ENCODE measurements at regions not wholly inside any gene's neighbourhood (a gene's known extent, or its start where the extent isn't known, plus 50 kb on each side); places are given as distances from the start of the nearest gene placed in this dataset.
"Not testable (repeated sequence)": the region's sequence is repeated elsewhere in the genome, so short reads cannot be mapped to it uniquely, and the experiment has no call there.

DNA sequence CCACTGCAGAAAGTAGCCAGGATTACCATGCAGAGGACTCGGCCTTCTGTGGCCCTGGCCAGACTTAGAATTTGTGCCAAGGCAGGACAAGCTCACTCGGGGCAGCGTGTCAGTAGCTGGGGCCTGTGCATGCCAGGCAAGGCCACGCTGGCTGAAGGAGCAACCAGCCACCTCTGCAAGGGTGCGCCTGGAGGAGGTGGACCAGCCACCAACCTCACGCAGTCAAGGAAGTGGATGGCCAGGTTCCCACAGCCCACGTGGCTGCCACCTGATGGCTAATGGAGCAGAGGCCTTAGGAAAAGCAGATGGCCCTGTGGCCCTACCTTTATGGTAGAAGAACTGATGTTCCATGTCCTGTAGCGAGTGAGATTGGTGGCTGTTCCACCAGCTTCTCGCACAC lies 107.9 kb downstream of the CCDC74A start:
- FAIRE-seq (no peak), DNase-seq (ENCODE audit: insufficient read length, low spot score) (no peak)
- no peak for TF ChIP-seq POLR2A (IDR thresholded peaks at IDR 0.05; ENCODE audit: low read depth, low read length)

GRCh38 chr2:131636704-131637308 lies 109.1 kb downstream of the CCDC74A start:
- not testable (repeated sequence) for FAIRE-seq; DNase-seq (ENCODE audit: insufficient read length, low spot score)

DNA sequence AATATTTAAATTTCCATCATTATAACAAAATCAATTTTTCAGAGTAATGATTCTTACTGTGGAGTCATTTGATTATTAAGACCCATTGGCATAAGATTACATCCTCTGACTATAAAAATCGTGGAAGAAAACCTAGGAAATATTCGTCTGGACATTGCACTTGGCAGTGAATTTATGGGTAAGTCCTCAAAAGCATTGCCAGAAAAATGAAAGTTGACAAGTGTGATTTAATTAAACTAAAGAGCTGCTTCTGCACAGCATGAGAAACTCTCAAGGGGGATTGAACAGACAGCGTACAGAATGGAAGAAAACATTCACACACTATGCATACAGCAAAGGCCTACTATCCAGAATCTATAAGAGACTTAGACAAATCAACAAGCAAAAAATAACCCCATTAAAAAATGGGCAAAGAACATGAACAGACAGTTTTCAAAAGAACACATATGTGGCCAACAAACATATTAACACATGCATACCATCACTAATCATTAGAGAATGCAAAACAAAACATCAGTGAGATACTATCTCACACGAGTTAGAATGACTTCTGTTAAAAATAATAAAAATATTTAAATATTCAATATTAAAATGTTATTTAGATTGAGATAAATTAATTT lies 111.4 kb downstream of the CCDC74A start:
- not testable (repeated sequence) for FAIRE-seq; DNase-seq (ENCODE audit: insufficient read length, low spot score)

DNA sequence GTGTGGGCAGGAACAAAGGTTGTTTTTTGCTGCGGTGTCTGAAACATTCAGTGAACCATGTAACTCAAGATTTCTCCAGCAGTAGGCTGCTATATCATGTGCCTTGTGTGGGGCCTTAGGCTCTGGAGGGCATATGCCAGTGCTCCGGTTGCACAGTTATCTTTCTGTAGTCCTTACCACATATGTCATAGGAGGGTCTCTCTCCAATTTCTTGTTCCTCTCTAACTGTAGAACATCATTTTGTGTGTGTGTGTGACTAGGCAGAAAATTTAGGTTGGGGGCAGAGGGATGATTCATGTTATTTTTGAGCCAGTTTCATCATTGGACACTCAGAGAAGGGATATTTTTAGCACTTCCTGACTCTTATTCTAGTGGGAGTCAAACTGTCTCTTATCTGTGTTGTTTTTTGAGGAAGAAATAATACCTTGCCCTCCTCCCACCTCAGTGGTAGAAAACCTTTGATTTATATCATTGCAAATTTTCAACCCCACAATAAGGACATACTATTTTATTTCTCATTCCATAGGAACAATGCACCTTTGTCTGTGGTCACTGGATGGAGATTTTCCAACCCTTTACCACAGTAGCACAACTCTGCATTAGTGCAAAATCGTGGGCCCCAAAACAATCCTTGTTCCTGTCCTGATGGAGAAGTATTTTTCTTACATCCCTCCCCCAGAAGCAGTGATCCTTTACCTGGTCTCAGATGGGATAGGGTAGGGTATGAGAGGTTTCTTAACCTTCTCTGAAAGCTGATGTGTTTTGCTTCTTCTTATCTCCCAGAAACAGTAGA lies 113.9 kb downstream of the CCDC74A start:
- no peak for DNase-seq (ENCODE audit: insufficient read length, low spot score)
- no peak for FAIRE-seq
- TF ChIP-seq POLR2A (IDR thresholded peaks at IDR 0.05; ENCODE audit: low read depth, low read length), result no peak

DNA sequence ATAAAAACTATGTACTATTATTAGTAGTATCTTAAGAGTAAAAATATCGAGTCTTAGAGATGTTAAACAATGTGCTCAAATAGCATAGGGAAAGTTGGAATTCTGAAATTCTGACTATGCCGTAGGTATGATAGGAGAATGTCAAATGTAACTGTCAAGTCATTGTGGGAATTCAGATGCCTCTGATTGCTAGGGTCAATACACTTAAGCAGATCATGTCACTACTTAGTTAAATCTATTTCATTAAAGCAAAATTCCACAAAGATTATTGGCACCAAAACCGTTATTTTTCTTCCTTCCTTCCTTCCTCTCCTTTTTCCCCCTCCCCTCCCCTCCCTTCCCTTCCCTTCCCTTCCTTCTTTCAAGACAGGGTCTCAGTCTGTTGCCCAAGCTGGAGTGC lies 115.5 kb downstream of the CCDC74A start:
- DNase-seq (ENCODE audit: insufficient read length, low spot score); FAIRE-seq: not testable (repeated sequence)

DNA sequence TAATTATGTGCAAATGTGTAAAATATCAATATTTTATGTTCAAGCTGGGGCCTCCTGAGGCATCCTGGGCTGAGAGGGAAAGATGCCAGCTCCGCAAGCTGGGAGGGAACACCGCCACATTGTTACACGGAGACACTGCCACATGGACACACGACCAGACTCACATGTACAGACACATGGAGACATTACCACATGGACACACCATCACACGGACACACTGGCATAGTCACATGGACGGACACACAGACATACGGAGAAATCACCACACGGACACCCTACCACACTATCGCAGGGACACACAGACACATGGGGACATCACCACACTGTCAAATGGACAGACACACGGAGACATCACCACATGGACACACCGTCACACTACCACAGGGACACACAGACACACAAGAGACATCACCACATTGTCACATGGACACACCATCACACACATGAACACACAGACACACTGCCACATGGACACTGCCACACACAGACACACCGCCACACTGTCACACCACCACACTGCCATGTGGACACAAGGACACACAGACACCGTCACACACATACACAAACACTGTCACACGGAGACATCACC lies 117.6 kb downstream of the CCDC74A start:
- no peak for TF ChIP-seq POLR2A (IDR thresholded peaks at IDR 0.05; ENCODE audit: low read depth, low read length)
- DNase-seq (ENCODE audit: insufficient read length, low spot score), result no peak

GRCh38 chr2:131646220-131646619 lies 118.5 kb downstream of the CCDC74A start:
- FAIRE-seq, result not testable (repeated sequence)

More for the DNA sequence above, 117.6 kb downstream of the CCDC74A start:
- FAIRE-seq, result no peak

GRCh38 chr2:131646669-131647297 lies 119.1 kb downstream of the CCDC74A start:
- FAIRE-seq (no peak), DNase-seq (ENCODE audit: insufficient read length, low spot score) (no peak)
- TF ChIP-seq POLR2A (IDR thresholded peaks at IDR 0.05; ENCODE audit: low read depth, low read length), result no peak

More at GRCh38 chr2:131646220-131646619, 118.5 kb downstream of the CCDC74A start:
- not testable (repeated sequence) for DNase-seq (ENCODE audit: insufficient read length, low spot score)

GRCh38 chr2:131648565-131648964 lies 120.9 kb downstream of the CCDC74A start:
- not testable (repeated sequence) for FAIRE-seq; DNase-seq (ENCODE audit: insufficient read length, low spot score)

DNA sequence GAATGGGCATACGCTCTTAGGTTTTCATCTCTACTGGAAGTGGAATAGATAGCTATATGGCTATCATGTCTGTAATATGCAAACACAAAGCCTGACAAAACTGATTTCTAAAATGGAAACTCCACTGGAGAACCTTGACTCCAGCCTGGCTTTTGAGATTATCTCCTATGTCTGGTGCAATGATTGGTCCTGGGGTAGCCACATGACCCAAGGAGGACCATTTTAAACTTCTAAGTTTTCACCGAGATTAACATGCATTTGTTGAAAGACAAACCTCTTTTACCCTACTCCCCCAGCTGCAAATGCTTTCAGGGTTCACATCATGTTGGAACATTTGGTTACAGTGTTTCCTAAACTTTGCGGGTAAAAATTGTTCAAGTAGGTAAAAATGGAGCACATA lies 124.6 kb downstream of the CCDC74A start:
- not testable (repeated sequence) for FAIRE-seq; DNase-seq (ENCODE audit: insufficient read length, low spot score)

DNA sequence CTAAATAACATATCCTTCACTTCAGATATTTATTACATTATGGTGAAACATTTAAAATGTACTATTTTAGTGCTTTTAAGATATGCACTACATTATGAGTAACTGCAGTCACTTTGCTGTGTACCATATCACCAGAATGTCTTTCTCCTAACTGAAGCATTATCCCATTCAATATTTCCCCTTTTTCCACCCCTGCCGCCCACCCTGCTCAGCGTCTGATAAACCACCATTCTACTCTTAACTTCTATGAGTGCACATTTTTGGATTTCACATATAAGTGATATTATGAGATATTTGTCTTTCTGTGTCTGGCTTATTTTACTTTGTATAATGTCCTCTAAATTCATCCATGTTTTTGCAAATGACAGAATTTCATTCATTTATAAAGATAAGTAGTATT lies 126.4 kb downstream of the CCDC74A start:
- not testable (repeated sequence) for FAIRE-seq; DNase-seq (ENCODE audit: insufficient read length, low spot score)

GRCh38 chr2:131656816-131657633 lies 129.3 kb downstream of the CCDC74A start:
- FAIRE-seq, result no peak
- no peak for TF ChIP-seq POLR2A (IDR thresholded peaks at IDR 0.05; ENCODE audit: low read depth, low read length)

GRCh38 chr2:131657895-131658768 lies 130.4 kb downstream of the CCDC74A start:
- FAIRE-seq, result no peak
- no peak for DNase-seq (ENCODE audit: insufficient read length, low spot score)
- TF ChIP-seq POLR2A (IDR thresholded peaks at IDR 0.05; ENCODE audit: low read depth, low read length), result no peak

More at GRCh38 chr2:131656816-131657633, 129.3 kb downstream of the CCDC74A start:
- DNase-seq (ENCODE audit: insufficient read length, low spot score), result no peak
